ENCODE measurements at regions not wholly inside any gene's neighbourhood (a gene's known extent, or its start where the extent isn't known, plus 50 kb on each side); places are given as distances from the start of the nearest gene placed in this dataset.

DNA sequence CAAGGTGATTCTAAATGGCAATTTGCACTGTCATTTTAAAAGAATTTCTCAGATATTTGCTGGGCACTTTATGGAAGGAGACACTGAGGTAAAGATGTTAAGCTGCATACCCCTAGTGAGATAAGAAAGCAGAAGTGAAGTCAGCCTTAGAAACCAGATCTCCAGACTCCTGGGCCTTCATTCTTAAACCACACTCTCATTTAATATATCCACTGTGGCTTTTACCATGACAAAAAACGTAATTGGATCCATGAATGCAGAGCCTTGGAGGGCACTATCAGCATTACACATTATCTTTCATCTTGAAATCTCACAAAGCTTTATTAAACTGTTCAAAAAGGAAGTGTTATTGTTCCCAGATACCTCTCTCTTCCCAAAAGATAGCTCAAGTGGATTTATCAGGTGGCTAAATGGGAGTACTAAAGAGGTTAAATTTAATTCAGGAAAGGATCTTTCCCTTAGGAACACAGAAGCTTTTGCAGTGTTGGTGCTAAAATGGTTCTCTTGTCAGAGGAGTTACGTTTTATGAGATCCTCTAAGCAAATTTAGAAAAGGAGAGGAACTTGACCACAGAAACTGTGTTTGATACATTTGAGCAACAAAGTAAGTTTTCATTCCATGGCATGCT lies 1060.4 kb downstream of the EFNB2 start:
- no peak for DNase-seq

GRCh38 chr13:105471673-105472072 lies 1063.8 kb downstream of the EFNB2 start:
- DNase-seq, result no peak

- DNase-seq, result no peak
These were observed 1069.1 kb downstream of the EFNB2 start for GRCh38 chr13:105466376-105466775.

DNA sequence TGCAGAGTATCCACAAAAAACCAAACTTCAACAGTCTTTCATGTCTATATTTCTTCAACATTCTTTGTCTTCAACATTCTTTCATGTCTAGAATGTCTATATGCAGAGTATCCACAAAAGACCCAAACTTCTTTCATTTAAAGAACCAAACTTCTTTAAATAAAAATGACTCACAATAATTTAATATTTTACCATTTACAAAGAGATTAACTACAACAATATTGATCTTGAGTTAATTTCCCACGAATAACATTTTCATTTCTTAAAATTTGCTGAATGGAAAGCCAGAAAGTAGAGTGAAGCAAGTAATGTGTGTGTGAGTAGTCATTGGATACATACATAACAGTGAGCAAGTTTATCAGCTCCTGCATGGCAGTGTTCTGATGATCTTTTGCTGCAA lies 1069.7 kb downstream of the EFNB2 start, which contains the start of gene DAOA:
DAOA (plus strand) TSS at position 301 of the 400 bp plus-strand sequence.
- DNase-seq, result no peak

DNA sequence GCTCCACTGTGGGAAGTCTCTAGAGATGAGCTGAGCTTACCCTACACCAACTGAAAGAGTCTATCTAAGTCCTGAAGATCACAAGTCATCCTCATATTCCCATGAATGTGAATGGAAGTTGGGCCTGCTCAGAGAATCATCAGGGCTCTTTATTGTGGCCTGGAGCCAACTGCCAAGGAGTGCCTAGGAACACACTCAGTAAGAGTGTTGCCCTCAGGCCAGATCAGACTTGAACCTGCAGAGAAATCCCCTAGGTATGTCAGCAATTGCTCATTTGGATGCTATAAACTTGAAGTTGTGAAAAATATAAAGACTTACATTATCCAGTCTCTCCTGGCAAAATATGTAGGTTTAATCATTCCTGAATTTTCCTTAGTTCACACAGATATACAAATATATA lies 1070.2 kb downstream of the EFNB2 start:
- DNase-seq, result no peak

- no peak for DNase-seq
These were observed 1071.2 kb downstream of the EFNB2 start for GRCh38 chr13:105464249-105464648.

DNA sequence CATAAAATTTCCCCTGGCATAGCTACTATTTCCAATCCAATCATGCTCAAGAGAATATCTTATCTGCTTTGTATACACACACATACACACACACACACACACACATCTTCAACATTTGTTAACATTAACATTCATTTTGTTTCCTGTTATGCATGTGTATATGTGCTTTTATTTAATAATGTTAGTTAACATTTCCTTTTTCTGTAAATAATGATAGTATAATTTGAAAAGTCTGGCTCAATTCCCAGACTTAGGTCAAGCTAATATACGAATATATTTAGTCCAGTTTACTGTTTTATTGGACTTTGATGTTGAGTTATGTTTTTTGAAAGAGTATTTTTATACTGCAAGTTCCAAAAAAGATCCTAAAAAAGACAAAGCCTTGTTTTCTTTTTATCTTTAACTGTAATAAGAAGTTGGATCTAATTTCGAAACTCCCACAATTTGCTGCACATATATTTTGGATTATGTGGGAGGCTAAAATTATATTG lies 1072.4 kb downstream of the EFNB2 start:
- DNase-seq, result no peak

DNA sequence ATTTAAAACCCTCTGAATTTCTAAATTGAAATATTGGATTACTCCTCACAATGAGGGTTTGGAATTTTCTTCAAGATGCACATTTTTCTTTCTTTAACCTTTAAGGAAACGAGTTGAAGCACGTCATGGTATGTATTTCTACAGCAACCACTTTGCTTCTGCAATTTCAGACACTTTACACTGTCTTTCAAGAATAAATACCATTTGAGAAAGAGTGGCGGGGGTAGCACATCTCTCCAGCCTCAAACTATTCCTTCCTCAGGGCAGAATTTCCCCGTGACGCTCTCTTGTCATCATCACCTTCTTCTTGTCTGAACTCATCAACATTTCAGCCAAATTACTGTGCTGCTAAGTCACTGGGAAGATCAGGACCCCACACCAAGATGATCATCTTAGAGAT lies 1073.4 kb downstream of the EFNB2 start:
- DNase-seq, result no peak

GRCh38 chr13:105452895-105453294 lies 1082.6 kb downstream of the EFNB2 start:
- no peak for DNase-seq

DNA sequence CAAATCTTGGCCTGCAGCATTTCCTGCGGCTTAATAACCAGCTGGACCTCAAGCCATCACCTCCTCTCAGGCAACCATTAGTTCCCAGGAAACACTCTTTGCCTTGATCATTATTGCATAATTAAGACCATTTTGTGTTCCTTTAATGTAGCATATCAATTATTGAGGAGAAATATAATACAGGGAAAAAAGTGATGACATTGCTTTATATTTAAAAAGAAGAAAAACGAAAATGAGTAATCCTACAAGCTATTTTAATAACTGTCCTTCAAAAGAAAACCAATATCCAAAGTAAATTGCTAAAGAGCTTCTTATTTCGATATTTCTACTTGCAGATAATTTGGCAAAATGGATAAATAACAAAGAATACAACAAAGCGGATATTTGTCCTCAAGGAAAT lies 1084.7 kb downstream of the EFNB2 start:
- DNase-seq, result no peak

GRCh38 chr13:105448811-105449210 lies 1086.7 kb downstream of the EFNB2 start:
- DNase-seq, result no peak

- DNase-seq, result no peak
These were observed 1089.3 kb downstream of the EFNB2 start for GRCh38 chr13:105446197-105446596.

DNA sequence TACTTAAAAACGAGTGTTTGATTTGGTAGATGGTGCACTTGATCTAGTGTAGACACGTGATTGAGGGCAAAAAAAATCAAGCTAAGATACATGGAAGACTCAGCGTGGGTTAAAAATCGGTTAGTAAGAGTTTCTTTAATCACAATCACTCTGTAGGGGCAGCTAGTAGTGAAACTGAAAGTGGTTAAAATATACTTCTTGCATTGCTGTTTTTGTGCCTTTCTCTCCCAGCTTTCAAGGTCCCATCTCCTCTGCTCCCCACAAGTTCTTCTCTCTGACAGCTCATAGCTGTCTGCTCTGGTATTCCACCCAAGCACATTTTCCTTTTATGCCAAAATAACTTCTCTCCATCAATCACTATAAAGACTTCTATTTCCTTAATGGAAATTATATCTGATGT lies 1089.7 kb downstream of the EFNB2 start:
- no peak for DNase-seq

DNA sequence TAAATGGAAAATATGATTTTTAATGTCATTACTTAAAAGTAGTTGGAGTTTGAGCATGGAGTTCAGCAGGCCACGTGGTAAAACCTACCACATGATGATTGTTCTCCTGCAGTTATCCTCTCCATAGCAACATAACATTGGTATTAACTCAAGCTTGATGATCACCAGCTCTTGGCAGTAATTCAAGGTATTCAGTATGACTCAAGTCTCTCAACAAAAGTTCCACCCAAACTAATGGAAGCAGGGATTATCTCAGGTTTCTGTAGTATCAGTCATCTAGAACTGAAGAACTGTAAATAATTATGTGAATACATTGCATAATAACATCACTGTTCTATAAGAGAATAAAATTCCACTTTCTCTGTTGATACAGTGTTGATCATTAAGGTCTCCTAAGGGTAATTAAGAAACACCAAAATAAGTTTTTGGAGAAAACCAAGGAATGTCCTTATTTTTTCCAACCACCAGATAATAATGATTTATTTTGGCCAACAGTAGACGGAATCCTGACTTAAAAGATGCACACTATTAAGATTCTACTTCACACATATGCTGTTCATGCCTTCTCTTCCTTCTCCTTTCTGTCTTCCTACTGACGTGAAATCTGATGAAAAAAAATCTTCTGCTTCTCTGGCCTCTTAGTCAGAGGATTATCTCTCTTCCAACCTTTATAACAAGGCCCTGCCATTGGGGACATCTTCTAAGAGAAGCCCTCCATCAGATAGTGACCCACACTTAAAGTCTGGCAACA lies 1092.3 kb downstream of the EFNB2 start:
- no peak for DNase-seq

DNA sequence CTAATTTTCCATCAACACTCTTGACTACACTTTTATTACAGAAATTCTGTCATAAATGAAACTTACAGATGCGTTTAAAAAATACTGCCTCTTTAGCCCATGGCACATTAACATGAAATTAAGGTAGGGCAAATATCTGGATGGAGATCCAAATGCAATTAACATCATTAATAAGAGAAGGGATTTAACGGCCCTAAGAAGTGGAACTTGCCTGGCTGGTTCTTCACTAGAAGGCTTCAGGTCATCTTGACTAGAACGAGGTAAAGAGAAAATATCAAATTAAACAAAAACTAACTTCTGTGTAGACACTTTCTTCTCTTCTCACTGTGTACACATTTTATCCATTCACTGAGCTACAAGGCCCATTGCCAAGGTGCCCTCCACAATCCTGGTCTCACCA lies 1093.4 kb downstream of the EFNB2 start:
- no peak for DNase-seq

DNA sequence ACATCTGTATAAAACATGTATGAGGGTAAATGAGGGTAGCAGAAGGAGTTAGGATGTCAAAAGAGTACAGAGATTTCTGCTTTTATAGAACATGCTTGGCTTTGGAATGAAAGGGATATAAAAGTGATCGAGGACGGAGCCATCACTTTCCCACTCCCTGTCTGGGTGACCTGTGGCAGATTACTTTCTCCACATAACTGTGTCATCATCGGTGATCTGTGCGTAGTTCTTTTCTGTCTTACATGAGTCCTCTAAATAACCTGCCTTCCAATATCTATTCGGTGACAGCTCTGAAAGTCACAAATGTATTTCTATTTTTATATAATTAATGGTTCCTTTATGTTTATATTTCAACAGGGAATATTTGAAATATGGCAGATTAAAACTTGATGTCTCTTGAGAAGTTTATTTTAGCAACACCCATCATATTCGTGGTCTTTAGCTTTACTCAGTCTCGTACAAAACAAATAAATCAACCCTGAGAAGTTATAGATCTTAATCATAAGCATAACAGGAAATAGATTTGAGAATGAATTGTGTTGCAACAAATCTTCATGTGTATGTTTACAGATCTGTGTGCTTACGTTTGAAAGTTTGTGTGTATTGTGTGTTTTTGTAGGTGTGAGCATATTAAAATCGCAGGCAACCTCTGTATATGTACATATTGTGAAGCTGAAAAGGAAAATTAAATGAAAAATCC lies 1094.3 kb downstream of the EFNB2 start:
- DNase-seq, result no peak

DNA sequence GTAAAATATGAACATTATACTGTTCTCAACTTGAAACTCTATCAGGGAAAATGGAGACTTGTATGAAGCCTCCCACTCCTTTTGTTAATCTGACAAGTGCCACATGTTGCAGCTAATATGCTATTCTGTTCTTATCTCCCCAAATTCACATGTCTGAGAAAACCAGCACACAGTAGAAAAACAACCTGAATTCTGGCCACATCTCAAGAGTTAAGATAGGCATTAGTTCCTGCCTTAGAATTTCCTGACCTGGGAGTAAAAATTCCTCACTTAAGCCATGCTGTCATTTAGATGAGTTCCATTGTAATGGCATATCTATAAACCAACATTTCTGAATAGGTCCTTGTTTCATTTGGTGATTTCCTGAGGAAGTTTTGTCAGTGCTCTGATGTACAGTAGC lies 1098.5 kb downstream of the EFNB2 start:
- DNase-seq, result no peak

DNA sequence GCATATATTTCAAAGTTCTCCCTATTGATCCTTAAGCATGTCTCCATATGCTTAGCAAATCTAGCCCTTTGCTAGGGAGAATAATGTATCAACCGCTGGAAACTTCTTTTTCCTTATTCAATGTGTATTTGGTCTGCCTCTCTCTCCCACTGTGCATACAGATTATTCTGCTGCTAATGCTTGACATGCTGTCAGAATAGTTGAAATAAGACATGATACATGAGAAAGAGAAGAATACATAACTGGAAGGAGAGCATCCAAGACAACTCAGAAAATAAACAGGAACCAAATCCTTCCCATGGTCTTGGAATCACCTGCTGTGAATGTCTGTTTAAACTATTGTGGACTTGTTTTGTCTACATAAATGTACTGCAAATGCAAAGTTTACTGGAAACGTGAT lies 1103.0 kb downstream of the EFNB2 start:
- no peak for DNase-seq

GRCh38 chr13:105428811-105429210 lies 1106.7 kb downstream of the EFNB2 start:
- no peak for DNase-seq

DNA sequence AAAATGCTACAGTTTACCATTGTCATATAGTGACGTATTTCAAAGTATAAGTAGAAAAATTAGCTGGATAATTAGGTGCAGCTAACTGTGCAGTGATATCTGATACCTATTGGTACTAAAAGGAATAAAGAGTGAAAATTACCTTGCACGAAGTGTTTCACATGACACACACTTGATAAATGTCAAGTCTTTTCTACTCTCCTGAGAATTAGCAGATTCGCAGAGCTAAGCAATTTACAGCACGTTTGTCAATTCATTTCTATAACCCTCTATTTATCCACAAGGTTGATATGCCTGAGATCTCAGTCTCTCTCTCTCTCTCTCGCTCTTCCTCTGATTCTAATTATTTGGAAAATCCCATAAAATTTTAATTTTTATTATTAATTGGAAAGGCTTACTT lies 1109.0 kb downstream of the EFNB2 start:
- DNase-seq, result no peak

GRCh38 chr13:105414639-105415038 lies 1120.8 kb downstream of the EFNB2 start:
- no peak for DNase-seq

GRCh38 chr13:105412171-105412570 lies 1123.3 kb downstream of the EFNB2 start:
- no peak for DNase-seq

- DNase-seq, result peak in 1 of 2 donors; percentile 19
These were observed 1124.9 kb downstream of the EFNB2 start for GRCh38 chr13:105410602-105411001.

- DNase-seq, result no peak
These were observed 1128.9 kb downstream of the EFNB2 start for GRCh38 chr13:105406551-105406950.

Measured in CD4-positive, alpha-beta T cell treated with Interleukin-1 beta for 1 hour (primary cell).